ENCODE measurements at regions not wholly inside any gene's neighbourhood (a gene's known extent, or its start where the extent isn't known, plus 50 kb on each side); places are given as distances from the start of the nearest gene placed in this dataset.

GRCh38 chr4:35897808-35898207 is 346.5 kb downstream of the ARAP2 start:
- TF ChIP-seq CEBPB (IDR thresholded peaks at IDR 0.05; ENCODE audit: low read depth) (no peak), EZH2phosphoT487 (IDR thresholded peaks at IDR 0.05; ENCODE audit: borderline replicate concordance) (no peak), REST (IDR thresholded peaks at IDR 0.05; ENCODE audit: low read depth) (no peak), RAD21 (IDR thresholded peaks at IDR 0.05; ENCODE audit: low read depth) (no peak), ELF1 (IDR thresholded peaks at IDR 0.05; ENCODE audit: borderline replicate concordance, low read depth) (no peak)
- TF ChIP-seq, protein P1, sequence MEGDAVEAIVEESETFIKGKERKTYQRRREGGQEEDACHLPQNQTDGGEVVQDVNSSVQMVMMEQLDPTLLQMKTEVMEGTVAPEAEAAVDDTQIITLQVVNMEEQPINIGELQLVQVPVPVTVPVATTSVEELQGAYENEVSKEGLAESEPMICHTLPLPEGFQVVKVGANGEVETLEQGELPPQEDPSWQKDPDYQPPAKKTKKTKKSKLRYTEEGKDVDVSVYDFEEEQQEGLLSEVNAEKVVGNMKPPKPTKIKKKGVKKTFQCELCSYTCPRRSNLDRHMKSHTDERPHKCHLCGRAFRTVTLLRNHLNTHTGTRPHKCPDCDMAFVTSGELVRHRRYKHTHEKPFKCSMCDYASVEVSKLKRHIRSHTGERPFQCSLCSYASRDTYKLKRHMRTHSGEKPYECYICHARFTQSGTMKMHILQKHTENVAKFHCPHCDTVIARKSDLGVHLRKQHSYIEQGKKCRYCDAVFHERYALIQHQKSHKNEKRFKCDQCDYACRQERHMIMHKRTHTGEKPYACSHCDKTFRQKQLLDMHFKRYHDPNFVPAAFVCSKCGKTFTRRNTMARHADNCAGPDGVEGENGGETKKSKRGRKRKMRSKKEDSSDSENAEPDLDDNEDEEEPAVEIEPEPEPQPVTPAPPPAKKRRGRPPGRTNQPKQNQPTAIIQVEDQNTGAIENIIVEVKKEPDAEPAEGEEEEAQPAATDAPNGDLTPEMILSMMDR (IDR thresholded peaks at IDR 0.05 in 2 of 3, conservative IDR thresholded peaks at IDR 0.05 in 1 of 3; ENCODE audit: borderline replicate concordance in 1 of 3, insufficient read depth in 1 of 3, low read depth in 2 of 3, low read length in 2 of 3): no peak

Data from HCT116 (cell line).